GM12878 (cell line): ENCODE measurements at regions not wholly inside any gene's neighbourhood (a gene's known extent, or its start where the extent isn't known, plus 50 kb on each side); places are given as distances from the start of the nearest gene placed in this dataset.

ENCODE experiments used
- BHLHE40 ChIP-seq, 2 experiments: fragments of 450-650 bp in 1 of 2; IDR thresholded peaks; 2 replicates each; pipeline ENCODE4 v1.6.1; 2011 to 2017; ENCODE audit warnings: low read depth in 2 of 2, borderline replicate concordance in 1 of 2, improper control_type of control experiment in 1 of 2, low read length in 1 of 2, mild to moderate bottlenecking in 1 of 2
- E4F1 ChIP-seq: fragments of 450-650 bp; IDR thresholded peaks from 2 replicates; pipeline ENCODE4 v1.6.1; 2018; ENCODE audit warnings: borderline replicate concordance, mild to moderate bottlenecking; ENCODE audit not compliant: partially characterized antibody
- MTA3 ChIP-seq: IDR thresholded peaks from 2 replicates; pipeline ENCODE4 v1.6.1; 2012; ENCODE audit warnings: low read length, inconsistent platforms, borderline replicate concordance
- MYB ChIP-seq: fragments of 150-350 bp; IDR thresholded peaks from 2 replicates; pipeline ENCODE4 v1.6.1; 2014; ENCODE audit warnings: mild to moderate bottlenecking, low read depth, low read length, borderline replicate concordance
- TBL1XR1 ChIP-seq: IDR thresholded peaks from 2 replicates; pipeline ENCODE4 v1.6.1; 2012; ENCODE audit warnings: low read depth, low read length, improper control_type of control experiment
- YY1 ChIP-seq: IDR thresholded peaks from 2 replicates; pipeline ENCODE4 v1.6.1; 2011; ENCODE audit warnings: low read depth, mild to moderate bottlenecking, low read length
- ZNF687 ChIP-seq: fragments of 450-650 bp; IDR thresholded peaks from 2 replicates; pipeline ENCODE4 v1.6.1; 2017; ENCODE audit warnings: mild to moderate bottlenecking, moderate library complexity

GRCh38 chr5:144582066-144582465 lies 411.4 kb downstream of the KCTD16 start (continued):
- no peak for TF ChIP-seq TBL1XR1
- TF ChIP-seq ZNF687 = no peak
- TF ChIP-seq MYB = no peak
- TF ChIP-seq MTA3 = no peak
- TF ChIP-seq YY1 = no peak
- no peak for TF ChIP-seq E4F1
- TF ChIP-seq BHLHE40 (IDR thresholded peaks at IDR 0.05; ENCODE audit: borderline replicate concordance in 1 of 2, low read depth in 2 of 2, low read length in 1 of 2) = no peak
